MCF 10A (cell line): ENCODE measurements at regions not wholly inside any gene's neighbourhood (a gene's known extent, or its start where the extent isn't known, plus 50 kb on each side); places are given as distances from the start of the nearest gene placed in this dataset.

ENCODE experiments used
- BruUV-seq: library from RNA; stranded (reverse); fragments of 400-500 nt; replicated peaks from 2 replicates; lab custom pipeline; 2021; lab: Mats Ljungman, UMichigan
- CTCF ChIA-PET: fragments of 300-600 bp; sonication (Branson Sonifier 250); formaldehyde crosslinking; extraction: SDS; loops from one replicate; lab custom pipeline; 2021; ENCODE audit warnings: antibody characterized with exemption, inconsistent platforms; lab: Yijun Ruan, JAX
- POLR2A ChIA-PET: fragments of 300-600, 350-650 bp; sonication (Branson Sonifier 250); formaldehyde crosslinking; extraction: SDS; loops from one replicate; lab custom pipeline; 2020; ENCODE audit warnings: antibody characterized with exemption, inconsistent platforms; lab: Yijun Ruan, JAX
- DNase-seq: peaks from one replicate; pipeline ENCODE4 v3.0.0-alpha.2; 2018; ENCODE audit not compliant: unreplicated experiment
- H3K27ac Mint-ChIP-seq: one replicate; pipeline ENCODE4 v1.8.0; 2022; ENCODE audit warnings: mild to moderate bottlenecking, low read depth, mixed read lengths; ENCODE audit not compliant: unreplicated experiment
- H3K27me3 Mint-ChIP-seq: one replicate; pipeline ENCODE4 v1.8.0; 2022; ENCODE audit warnings: mixed read lengths; ENCODE audit not compliant: insufficient read depth, unreplicated experiment
- H3K36me3 Mint-ChIP-seq: one replicate; pipeline ENCODE4 v1.8.0; 2022; ENCODE audit warnings: mild to moderate bottlenecking, moderate library complexity, mixed read lengths; ENCODE audit not compliant: insufficient read depth, unreplicated experiment
- H3K4me1 Mint-ChIP-seq: one replicate; pipeline ENCODE4 v1.8.0; 2022; ENCODE audit warnings: mixed read lengths; ENCODE audit not compliant: insufficient read depth, unreplicated experiment
- H3K4me3 Mint-ChIP-seq: one replicate; pipeline ENCODE4 v1.8.0; 2022; ENCODE audit warnings: mild to moderate bottlenecking, moderate library complexity, mixed read lengths; ENCODE audit not compliant: unreplicated experiment
- H3K9me3 Mint-ChIP-seq: one replicate; pipeline ENCODE4 v1.8.0; 2022; ENCODE audit warnings: mixed read lengths; ENCODE audit not compliant: unreplicated experiment
- CTCF ChIP-seq: fragments of 200-600 bp; IDR thresholded peaks from one replicate; pipeline ENCODE4 v1.8.0; 2022; ENCODE audit warnings: antibody characterized with exemption, mild to moderate bottlenecking; ENCODE audit not compliant: unreplicated experiment
- intact Hi-C: fragments of 100-400 bp; cut with micrococcal nuclease; formaldehyde crosslinking; loops from 2 replicates; pipeline ENCODE4 v1.14.1; 2022

- intact Hi-C loops: no loop called here
- H3K4me3 Mint-ChIP-seq: no peak overlapping the region
Measured at GRCh38 chr1:60132108-60132507, 58.5 kb upstream of the C1orf87 start.

GRCh38 chr1:60130703-60131102 is 57.1 kb upstream of the C1orf87 start:
- no peak for TF ChIP-seq CTCF
- ChIA-PET CTCF (interaction anchor here (1.1 kb wide), 2 partner anchors 42 to 154 kb away, joined by 3 read pairs; no protein-coding TSS in a partner anchor), POLR2A (no interaction called here)
- Mint-ChIP-seq H3K36me3 (no peaks in the 10 kb centered on the region), H3K27ac (no peak overlapping the region), H3K27me3 (peaks cover 37% of the 10 kb centered on the region), H3K4me3 (no peak overlapping the region), H3K4me1 (peaks cover 5% of the 10 kb centered on the region), H3K9me3 (no peaks in the 10 kb centered on the region)
- peak; percentile 68 for DNase-seq
- no TSS peak for BruUV-seq
- intact Hi-C loops: no loop called here

More at GRCh38 chr1:60132108-60132507, 58.5 kb upstream of the C1orf87 start:
- no peak overlapping the region for H3K27ac Mint-ChIP-seq
- ChIA-PET CTCF (no interaction called here), POLR2A (no interaction called here)
- TF ChIP-seq CTCF: no peak
- DNase-seq: no peak
- no TSS peak for BruUV-seq
- peaks cover 5% of the 10 kb centered on the region for H3K4me1 Mint-ChIP-seq
- no peaks in the 10 kb centered on the region for H3K9me3 Mint-ChIP-seq
- H3K36me3 Mint-ChIP-seq: no peaks in the 10 kb centered on the region
- peaks cover 47% of the 10 kb centered on the region for H3K27me3 Mint-ChIP-seq

- H3K4me3 Mint-ChIP-seq: no peak overlapping the region
- CTCF ChIA-PET: interaction anchor here (1.0 to 1.1 kb wide), 2 partner anchors 154 to 158 kb away, joined by 3 read pairs; no protein-coding TSS in a partner anchor
- no TSS peak for BruUV-seq
Measured at GRCh38 chr1:60129911-60130310, 56.3 kb upstream of the C1orf87 start.

GRCh38 chr1:60126723-60127122 is 53.2 kb upstream of the C1orf87 start:
- TF ChIP-seq CTCF: no peak
- BruUV-seq: no TSS peak
- no peak for DNase-seq
- intact Hi-C loops: loop anchor here (1.0 kb wide), 1 partner anchor 149 kb away; no protein-coding TSS in a partner anchor
- POLR2A ChIA-PET: no interaction called here
- no peaks in the 10 kb centered on the region for H3K36me3 Mint-ChIP-seq
- no peaks in the 10 kb centered on the region for H3K9me3 Mint-ChIP-seq
- CTCF ChIA-PET: interaction anchor here (0.8 kb wide), 1 partner anchor 150 kb away, joined by 3 read pairs; no protein-coding TSS in a partner anchor
- H3K27me3 Mint-ChIP-seq: peaks cover 30% of the 10 kb centered on the region
- no peak overlapping the region for H3K27ac Mint-ChIP-seq
- H3K4me3 Mint-ChIP-seq: no peak overlapping the region
- no peaks in the 10 kb centered on the region for H3K4me1 Mint-ChIP-seq

More at GRCh38 chr1:60129911-60130310, 56.3 kb upstream of the C1orf87 start:
- Mint-ChIP-seq H3K4me1 (peaks cover 5% of the 10 kb centered on the region), H3K27ac (no peak overlapping the region), H3K9me3 (no peaks in the 10 kb centered on the region), H3K36me3 (no peaks in the 10 kb centered on the region), H3K27me3 (peaks cover 29% of the 10 kb centered on the region)
- TF ChIP-seq CTCF: no peak
- POLR2A ChIA-PET: interaction anchor here (0.6 kb wide), 1 partner anchor 8 kb away, joined by 4 read pairs; no protein-coding TSS in a partner anchor
- DNase-seq: no peak
- intact Hi-C loops: no loop called here
